Liver (tissue), 8 donors: ENCODE measurements at regions not wholly inside any gene's neighbourhood (a gene's known extent, or its start where the extent isn't known, plus 50 kb on each side); places are given as distances from the start of the nearest gene placed in this dataset.

Source experiments
- DNase-seq: peaks from one replicate; pipeline ENCODE4 v3.0.0-alpha.2; 2017; ENCODE audit warnings: low spot score
- H3K27ac ChIP-seq, 2 donors: one replicate each; pipeline ENCODE4 v1.7.0; 2013; ENCODE audit warnings: inconsistent platforms in 2 of 2, low read length in 2 of 2, control low read depth in 1 of 2, low read depth in 1 of 2, mild to moderate bottlenecking in 1 of 2
- H3K27me3 ChIP-seq, 4 donors: one replicate each; pipeline versions ENCODE4 v1.6.1 to v1.7.0; 2013; ENCODE audit warnings: low read length in 3 of 4, inconsistent platforms in 1 of 4, mild to moderate bottlenecking in 1 of 4, moderate library complexity in 1 of 4; ENCODE audit not compliant: control insufficient read depth in 4 of 4, insufficient read depth in 4 of 4
- H3K36me3 ChIP-seq, 4 donors: one replicate each; pipeline versions ENCODE4 v1.6.1 to v1.7.0; 2013; ENCODE audit warnings: low read length in 3 of 4, mild to moderate bottlenecking in 3 of 4, low read depth in 1 of 4, moderate library complexity in 1 of 4; ENCODE audit not compliant: control insufficient read depth in 4 of 4, insufficient read depth in 3 of 4
- H3K4me1 ChIP-seq, 4 donors: one replicate each; pipeline versions ENCODE4 v1.6.1 to v1.7.0; 2013; ENCODE audit warnings: low read length in 3 of 4, mild to moderate bottlenecking in 3 of 4, moderate library complexity in 1 of 4; ENCODE audit not compliant: control insufficient read depth in 4 of 4, insufficient read depth in 4 of 4
- H3K4me3 ChIP-seq, 3 donors: one replicate each; pipeline versions ENCODE4 v1.6.1 to v1.7.0; 2013; ENCODE audit warnings: low read length in 3 of 3, control low read depth in 1 of 3, low read depth in 1 of 3, mild to moderate bottlenecking in 1 of 3
- H3K9ac ChIP-seq, 2 donors: one replicate each; pipeline ENCODE4 v1.7.0; 2013; ENCODE audit warnings: low read length in 2 of 2, mild to moderate bottlenecking in 2 of 2, moderate library complexity in 2 of 2, control low read depth in 1 of 2, low read depth in 1 of 2
- H3K9me3 ChIP-seq, 4 donors: one replicate each; pipeline versions ENCODE4 v1.6.1 to v1.7.0; 2013; ENCODE audit warnings: low read length in 3 of 4; ENCODE audit not compliant: control insufficient read depth in 4 of 4
- EGR1 ChIP-seq, 2 donors: IDR thresholded peaks; 2 replicates each; pipeline ENCODE4 v1.6.1; 2016 to 2018; ENCODE audit warnings: antibody characterized with exemption in 2 of 2, low read depth in 2 of 2
- FOXA1 ChIP-seq: IDR thresholded peaks from 2 replicates; pipeline ENCODE4 v1.6.1; 2016; ENCODE audit warnings: antibody characterized with exemption
- FOXA2 ChIP-seq: IDR thresholded peaks from 2 replicates; pipeline ENCODE4 v1.6.1; 2016; ENCODE audit warnings: antibody characterized with exemption
- GABPA ChIP-seq, 2 donors: IDR thresholded peaks in 1 of 2; conservative IDR thresholded peaks in 1 of 2; 2 replicates each; pipeline ENCODE4 v1.6.1; 2016; ENCODE audit warnings: antibody characterized with exemption in 2 of 2, mild to moderate bottlenecking in 1 of 2, moderate library complexity in 1 of 2
- HNF4A ChIP-seq, 2 donors: conservative IDR thresholded peaks; 2 replicates each; pipeline ENCODE4 v1.6.1; 2016; ENCODE audit warnings: antibody characterized with exemption in 2 of 2, mild to moderate bottlenecking in 2 of 2
- HNF4G ChIP-seq: IDR thresholded peaks from 2 replicates; pipeline ENCODE4 v1.6.1; 2016; ENCODE audit warnings: antibody characterized with exemption
- JUND ChIP-seq, 2 donors: IDR thresholded peaks; 2 replicates each; pipeline ENCODE4 v1.6.1; 2016; ENCODE audit warnings: antibody characterized with exemption in 2 of 2
- NR2F2 ChIP-seq: IDR thresholded peaks from 2 replicates; pipeline ENCODE4 v1.6.1; 2016; ENCODE audit warnings: antibody characterized with exemption
- RAD21 ChIP-seq, 2 donors: IDR thresholded peaks; 2 replicates each; pipeline ENCODE4 v1.6.1; 2016; ENCODE audit warnings: antibody characterized with exemption in 2 of 2, mild to moderate bottlenecking in 2 of 2
- RXRA ChIP-seq, 2 donors: IDR thresholded peaks; 2 replicates each; pipeline ENCODE4 v1.6.1; 2017 to 2018; ENCODE audit warnings: antibody characterized with exemption in 2 of 2, mild to moderate bottlenecking in 1 of 2
- TAF1 ChIP-seq: conservative IDR thresholded peaks from 2 replicates; pipeline ENCODE4 v1.6.1; 2016; ENCODE audit warnings: antibody characterized with exemption, mild to moderate bottlenecking
- YY1 ChIP-seq: IDR thresholded peaks from 2 replicates; pipeline ENCODE4 v1.6.1; 2016; ENCODE audit warnings: antibody characterized with exemption, mild to moderate bottlenecking
- WGBS: extraction: QIAGEN DNeasy Blood & Tissue Kit; methylation state at CpG from one replicate; pipeline ENCODE4 v1.1.7; 2013; 5-methylcytosine and 5-hydroxymethylcytosine counted together
- TF ChIP-seq, protein P1 (sequence below): IDR thresholded peaks from 2 replicates; pipeline ENCODE4 v1.6.1; 2016; ENCODE audit warnings: antibody characterized with exemption
- TF ChIP-seq, protein P2 (sequence below): IDR thresholded peaks from 2 replicates; pipeline ENCODE4 v1.6.1; 2016; ENCODE audit warnings: antibody characterized with exemption
- TF ChIP-seq, protein P3 (sequence below): fragments of 150-350 bp; IDR thresholded peaks from 2 replicates; pipeline ENCODE4 v1.5.1; 2017; ENCODE audit warnings: improper control_type of control experiment, low read depth, low read length; ENCODE audit not compliant: missing input control
- TF ChIP-seq, protein P4 (sequence below): IDR thresholded peaks from 2 replicates; pipeline ENCODE4 v1.6.1; 2016; ENCODE audit warnings: antibody characterized with exemption, mild to moderate bottlenecking
- TF ChIP-seq, protein P5 (sequence below): IDR thresholded peaks from 2 replicates; pipeline ENCODE4 v1.6.1; 2016; ENCODE audit warnings: antibody characterized with exemption
- donor health status: healthy.
- donor health status: healthy.
- donor health status: healthy.
- donor health status: healthy.
- donor health status: healthy.

DNA sequence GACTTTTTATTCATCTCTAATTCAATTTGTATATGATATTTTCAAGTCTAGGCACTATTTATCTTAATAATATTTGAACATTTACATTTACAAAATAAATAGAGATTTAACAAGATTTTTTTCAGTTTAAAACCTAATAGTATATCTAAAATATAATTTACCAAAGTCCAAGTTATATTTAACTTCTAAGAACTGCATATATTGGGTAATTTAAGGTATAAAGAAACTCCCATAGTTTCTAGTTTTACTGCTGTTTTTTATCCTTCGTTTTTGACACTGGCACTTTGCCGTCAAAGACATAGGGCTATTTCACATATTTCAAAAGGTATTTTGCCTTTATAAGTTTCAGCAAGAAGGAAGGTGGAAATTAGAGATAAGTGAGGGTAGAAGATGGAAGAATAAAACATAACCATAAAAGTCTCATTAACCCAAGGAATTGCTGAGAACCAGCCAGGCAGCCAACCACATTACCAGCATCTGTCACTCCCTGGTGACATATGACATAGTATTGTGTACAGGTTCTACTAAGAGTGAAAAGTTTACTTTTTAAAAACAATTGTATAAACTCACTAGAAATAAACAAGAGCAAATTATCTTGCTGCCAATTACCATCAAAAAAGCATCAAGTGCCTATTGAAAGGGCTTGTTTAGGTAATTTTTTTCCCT lies 251.5 kb downstream of the NSUN3 start:
- Histone ChIP-seq H3K36me3 (no peaks in the 10 kb centered on the region), H3K27me3 (no peaks in the 10 kb centered on the region), H3K4me3 (no peak overlapping the region), H3K9me3 (no peaks in the 10 kb centered on the region), H3K27ac (no peak overlapping the region), H3K4me1 (no peaks in the 10 kb centered on the region), H3K9ac (no peak overlapping the region)
- TF ChIP-seq FOXA2 (no peak), RXRA (IDR thresholded peaks at IDR 0.05) (no peak), NR2F2 (no peak), FOXA1 (no peak), GABPA (IDR thresholded peaks at IDR 0.05 in 1 of 2, conservative IDR thresholded peaks at IDR 0.05 in 1 of 2) (no peak), HNF4A (conservative IDR thresholded peaks at IDR 0.05) (no peak), JUND (IDR thresholded peaks at IDR 0.05) (no peak), YY1 (no peak), RAD21 (IDR thresholded peaks at IDR 0.05) (no peak), EGR1 (IDR thresholded peaks at IDR 0.05; ENCODE audit: low read depth in 2 of 2) (no peak)
- TF ChIP-seq, protein P1, sequence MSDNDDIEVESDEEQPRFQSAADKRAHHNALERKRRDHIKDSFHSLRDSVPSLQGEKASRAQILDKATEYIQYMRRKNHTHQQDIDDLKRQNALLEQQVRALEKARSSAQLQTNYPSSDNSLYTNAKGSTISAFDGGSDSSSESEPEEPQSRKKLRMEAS, result no peak
- TF ChIP-seq, protein P2, sequence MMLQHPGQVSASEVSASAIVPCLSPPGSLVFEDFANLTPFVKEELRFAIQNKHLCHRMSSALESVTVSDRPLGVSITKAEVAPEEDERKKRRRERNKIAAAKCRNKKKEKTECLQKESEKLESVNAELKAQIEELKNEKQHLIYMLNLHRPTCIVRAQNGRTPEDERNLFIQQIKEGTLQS, result no peak
- TF ChIP-seq, protein P3, sequence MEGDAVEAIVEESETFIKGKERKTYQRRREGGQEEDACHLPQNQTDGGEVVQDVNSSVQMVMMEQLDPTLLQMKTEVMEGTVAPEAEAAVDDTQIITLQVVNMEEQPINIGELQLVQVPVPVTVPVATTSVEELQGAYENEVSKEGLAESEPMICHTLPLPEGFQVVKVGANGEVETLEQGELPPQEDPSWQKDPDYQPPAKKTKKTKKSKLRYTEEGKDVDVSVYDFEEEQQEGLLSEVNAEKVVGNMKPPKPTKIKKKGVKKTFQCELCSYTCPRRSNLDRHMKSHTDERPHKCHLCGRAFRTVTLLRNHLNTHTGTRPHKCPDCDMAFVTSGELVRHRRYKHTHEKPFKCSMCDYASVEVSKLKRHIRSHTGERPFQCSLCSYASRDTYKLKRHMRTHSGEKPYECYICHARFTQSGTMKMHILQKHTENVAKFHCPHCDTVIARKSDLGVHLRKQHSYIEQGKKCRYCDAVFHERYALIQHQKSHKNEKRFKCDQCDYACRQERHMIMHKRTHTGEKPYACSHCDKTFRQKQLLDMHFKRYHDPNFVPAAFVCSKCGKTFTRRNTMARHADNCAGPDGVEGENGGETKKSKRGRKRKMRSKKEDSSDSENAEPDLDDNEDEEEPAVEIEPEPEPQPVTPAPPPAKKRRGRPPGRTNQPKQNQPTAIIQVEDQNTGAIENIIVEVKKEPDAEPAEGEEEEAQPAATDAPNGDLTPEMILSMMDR, result no peak
- TF ChIP-seq, protein P4, sequence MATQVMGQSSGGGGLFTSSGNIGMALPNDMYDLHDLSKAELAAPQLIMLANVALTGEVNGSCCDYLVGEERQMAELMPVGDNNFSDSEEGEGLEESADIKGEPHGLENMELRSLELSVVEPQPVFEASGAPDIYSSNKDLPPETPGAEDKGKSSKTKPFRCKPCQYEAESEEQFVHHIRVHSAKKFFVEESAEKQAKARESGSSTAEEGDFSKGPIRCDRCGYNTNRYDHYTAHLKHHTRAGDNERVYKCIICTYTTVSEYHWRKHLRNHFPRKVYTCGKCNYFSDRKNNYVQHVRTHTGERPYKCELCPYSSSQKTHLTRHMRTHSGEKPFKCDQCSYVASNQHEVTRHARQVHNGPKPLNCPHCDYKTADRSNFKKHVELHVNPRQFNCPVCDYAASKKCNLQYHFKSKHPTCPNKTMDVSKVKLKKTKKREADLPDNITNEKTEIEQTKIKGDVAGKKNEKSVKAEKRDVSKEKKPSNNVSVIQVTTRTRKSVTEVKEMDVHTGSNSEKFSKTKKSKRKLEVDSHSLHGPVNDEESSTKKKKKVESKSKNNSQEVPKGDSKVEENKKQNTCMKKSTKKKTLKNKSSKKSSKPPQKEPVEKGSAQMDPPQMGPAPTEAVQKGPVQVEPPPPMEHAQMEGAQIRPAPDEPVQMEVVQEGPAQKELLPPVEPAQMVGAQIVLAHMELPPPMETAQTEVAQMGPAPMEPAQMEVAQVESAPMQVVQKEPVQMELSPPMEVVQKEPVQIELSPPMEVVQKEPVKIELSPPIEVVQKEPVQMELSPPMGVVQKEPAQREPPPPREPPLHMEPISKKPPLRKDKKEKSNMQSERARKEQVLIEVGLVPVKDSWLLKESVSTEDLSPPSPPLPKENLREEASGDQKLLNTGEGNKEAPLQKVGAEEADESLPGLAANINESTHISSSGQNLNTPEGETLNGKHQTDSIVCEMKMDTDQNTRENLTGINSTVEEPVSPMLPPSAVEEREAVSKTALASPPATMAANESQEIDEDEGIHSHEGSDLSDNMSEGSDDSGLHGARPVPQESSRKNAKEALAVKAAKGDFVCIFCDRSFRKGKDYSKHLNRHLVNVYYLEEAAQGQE, result no peak
- TF ChIP-seq, protein P5, sequence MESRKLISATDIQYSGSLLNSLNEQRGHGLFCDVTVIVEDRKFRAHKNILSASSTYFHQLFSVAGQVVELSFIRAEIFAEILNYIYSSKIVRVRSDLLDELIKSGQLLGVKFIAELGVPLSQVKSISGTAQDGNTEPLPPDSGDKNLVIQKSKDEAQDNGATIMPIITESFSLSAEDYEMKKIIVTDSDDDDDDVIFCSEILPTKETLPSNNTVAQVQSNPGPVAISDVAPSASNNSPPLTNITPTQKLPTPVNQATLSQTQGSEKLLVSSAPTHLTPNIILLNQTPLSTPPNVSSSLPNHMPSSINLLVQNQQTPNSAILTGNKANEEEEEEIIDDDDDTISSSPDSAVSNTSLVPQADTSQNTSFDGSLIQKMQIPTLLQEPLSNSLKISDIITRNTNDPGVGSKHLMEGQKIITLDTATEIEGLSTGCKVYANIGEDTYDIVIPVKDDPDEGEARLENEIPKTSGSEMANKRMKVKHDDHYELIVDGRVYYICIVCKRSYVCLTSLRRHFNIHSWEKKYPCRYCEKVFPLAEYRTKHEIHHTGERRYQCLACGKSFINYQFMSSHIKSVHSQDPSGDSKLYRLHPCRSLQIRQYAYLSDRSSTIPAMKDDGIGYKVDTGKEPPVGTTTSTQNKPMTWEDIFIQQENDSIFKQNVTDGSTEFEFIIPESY, result no peak
- DNase-seq, result no peak
- WGBS, result 81% methylated on average over 2 of the region's 2 CpGs

DNA sequence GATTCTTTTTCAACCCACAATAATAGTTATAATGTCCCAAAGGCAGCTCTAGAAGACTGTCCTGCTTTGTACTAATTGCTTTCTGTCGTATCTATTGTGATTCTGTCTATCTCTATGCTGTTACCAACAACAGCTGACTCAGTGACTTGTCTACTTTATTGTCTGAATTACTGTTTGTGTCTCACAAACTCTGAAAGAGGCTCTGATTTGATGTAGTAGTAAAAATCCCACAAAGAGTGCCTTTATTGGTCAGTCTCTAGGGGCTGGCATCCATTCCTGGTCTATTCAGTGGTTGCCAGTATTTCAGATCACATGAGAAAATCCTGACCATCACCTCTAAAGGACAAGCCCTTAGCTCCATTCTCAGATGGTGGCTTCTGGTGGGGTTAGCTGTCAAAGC lies 254.2 kb downstream of the NSUN3 start:
- WGBS, result 66% methylated on average over 1 of the region's 1 CpG
- TF ChIP-seq HNF4A (conservative IDR thresholded peaks at IDR 0.05) (no peak), TAF1 (no peak), GABPA (IDR thresholded peaks at IDR 0.05 in 1 of 2, conservative IDR thresholded peaks at IDR 0.05 in 1 of 2) (no peak), JUND (IDR thresholded peaks at IDR 0.05) (no peak), HNF4G (no peak), RAD21 (IDR thresholded peaks at IDR 0.05) (no peak), YY1 (no peak), EGR1 (IDR thresholded peaks at IDR 0.05; ENCODE audit: low read depth in 2 of 2) (no peak)
- TF ChIP-seq, protein P1, result no peak
- no peak for DNase-seq

More for the DNA sequence above, 254.2 kb downstream of the NSUN3 start:
- Histone ChIP-seq H3K9ac (no peak overlapping the region), H3K27me3 (no peaks in the 10 kb centered on the region), H3K27ac (no peak overlapping the region), H3K4me3 (no peak overlapping the region), H3K4me1 (no peaks in the 10 kb centered on the region), H3K9me3 (no peaks in the 10 kb centered on the region), H3K36me3 (no peaks in the 10 kb centered on the region)
